SU-DHL-6 (cell line): ENCODE measurements at regions not wholly inside any gene's neighbourhood (a gene's known extent, or its start where the extent isn't known, plus 50 kb on each side); places are given as distances from the start of the nearest gene placed in this dataset.
"Not testable (repeated sequence)": the region's sequence is repeated elsewhere in the genome, so short reads cannot be mapped to it uniquely, and the experiment has no call there.

Source experiments
- H2AFZ ChIP-seq: fragments of 200-600 bp; sonication (generic); 2 replicates; pipeline ENCODE4 v1.6.1; 2014; ENCODE audit warnings: low read depth, mild to moderate bottlenecking, moderate library complexity, mixed read lengths, antibody characterized with exemption, low read length; ENCODE audit not compliant: severe bottlenecking
- H3F3A ChIP-seq: fragments of 200-600 bp; shearing (Covaris generic); 2 replicates; pipeline ENCODE4 v1.6.0; 2016; ENCODE audit warnings: antibody characterized with exemption, mild to moderate bottlenecking; ENCODE audit not compliant: insufficient read depth
- H3K27ac ChIP-seq: fragments of 200-600 bp; sonication (generic); 2 replicates; pipeline ENCODE4 v1.5.1; 2016; ENCODE audit warnings: low read depth, mild to moderate bottlenecking, low read length, moderate library complexity, mixed read lengths
- H3K27me3 ChIP-seq: fragments of 200-600 bp; sonication (generic), shearing (Covaris generic); 2 replicates; pipeline ENCODE4 v1.6.0; 2014; ENCODE audit warnings: mild to moderate bottlenecking, low read length
- H3K36me3 ChIP-seq: fragments of 200-600 bp; sonication (generic); 2 replicates; pipeline ENCODE4 v1.6.1; 2014; ENCODE audit warnings: mild to moderate bottlenecking, low read length, mixed read lengths
- H3K4me2 ChIP-seq: fragments of 300-600, 200-600 bp; shearing (Covaris generic), sonication (generic); 2 replicates; pipeline ENCODE4 v1.6.0; 2014; ENCODE audit warnings: low read length, low read depth, mild to moderate bottlenecking; ENCODE audit not compliant: poor library complexity, severe bottlenecking
- H3K4me3 ChIP-seq: fragments of 200-600 bp; sonication (generic); 2 replicates; pipeline ENCODE4 v1.5.1; 2014; ENCODE audit warnings: antibody characterized with exemption, low read length, mild to moderate bottlenecking, mixed read lengths; ENCODE audit not compliant: insufficient read depth, poor library complexity, severe bottlenecking
- H3K79me2 ChIP-seq: fragments of 200-600 bp; sonication (generic); 2 replicates; pipeline ENCODE4 v1.6.1; 2014; ENCODE audit warnings: mild to moderate bottlenecking, low read length, moderate library complexity; ENCODE audit not compliant: insufficient read depth
- H3K9ac ChIP-seq: fragments of 200-600 bp; sonication (generic); 2 replicates; pipeline ENCODE4 v1.7.0; 2014; ENCODE audit warnings: mild to moderate bottlenecking, low read length
- H3K9me2 ChIP-seq: fragments of 200-600 bp; sonication (generic); replicated peaks from 2 replicates; pipeline ENCODE4 v1.6.1; 2014; ENCODE audit warnings: low read length; ENCODE audit not compliant: insufficient read depth
- H3K9me3 ChIP-seq: fragments of 200-600 bp; sonication (generic); 2 replicates; pipeline ENCODE4 v1.6.1; 2014; ENCODE audit warnings: low read length, mixed read lengths; ENCODE audit not compliant: insufficient read depth
- H4K20me1 ChIP-seq: fragments of 200-600 bp; sonication (generic); 2 replicates; pipeline ENCODE4 v1.6.1; 2014; ENCODE audit warnings: low read depth, mild to moderate bottlenecking, antibody characterized with exemption, low read length, moderate library complexity, mixed read lengths
- EZH2phosphoT487 ChIP-seq: fragments of 200-600 bp; sonication (generic), shearing (Covaris generic); conservative IDR thresholded peaks from 2 replicates; pipeline ENCODE4 v1.6.1; 2018; ENCODE audit warnings: mild to moderate bottlenecking, antibody characterized with exemption, low read length, moderate library complexity, mixed read lengths
- TF ChIP-seq, protein P1 (sequence below): fragments of 200-600 bp; sonication (generic); IDR thresholded peaks from one replicate; pipeline ENCODE4 v1.5.1; 2017; ENCODE audit warnings: antibody characterized with exemption, mild to moderate bottlenecking, low read length, moderate library complexity; ENCODE audit not compliant: insufficient read depth, poor library complexity, severe bottlenecking

DNA sequence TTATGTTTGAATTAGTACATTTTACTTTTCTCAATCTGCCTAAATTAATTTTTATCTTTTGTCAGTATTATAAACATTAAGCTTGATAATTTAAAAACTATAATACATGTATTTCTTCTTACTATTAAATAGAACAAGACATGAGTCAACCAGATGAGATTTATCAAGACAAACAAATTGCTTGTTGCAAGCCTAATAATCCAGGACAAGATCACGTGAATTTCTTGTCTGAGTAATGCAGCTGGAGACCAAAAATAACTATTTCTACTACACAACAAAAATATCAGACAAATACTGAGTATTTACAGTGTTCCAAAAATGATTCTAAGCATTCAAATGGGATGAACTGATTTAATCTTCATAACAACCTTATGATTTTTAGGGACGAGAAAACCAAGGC is 339.1 kb upstream of the PRR16 start:
- H3K27me3 ChIP-seq: no peaks in the 10 kb centered on the region
- H3K9me3 ChIP-seq: no peaks in the 10 kb centered on the region
- H3K4me2 ChIP-seq: no peak overlapping the region
- H3K9ac ChIP-seq: no peak overlapping the region
- H3K4me3 ChIP-seq: no peak overlapping the region
- TF ChIP-seq, protein P1, sequence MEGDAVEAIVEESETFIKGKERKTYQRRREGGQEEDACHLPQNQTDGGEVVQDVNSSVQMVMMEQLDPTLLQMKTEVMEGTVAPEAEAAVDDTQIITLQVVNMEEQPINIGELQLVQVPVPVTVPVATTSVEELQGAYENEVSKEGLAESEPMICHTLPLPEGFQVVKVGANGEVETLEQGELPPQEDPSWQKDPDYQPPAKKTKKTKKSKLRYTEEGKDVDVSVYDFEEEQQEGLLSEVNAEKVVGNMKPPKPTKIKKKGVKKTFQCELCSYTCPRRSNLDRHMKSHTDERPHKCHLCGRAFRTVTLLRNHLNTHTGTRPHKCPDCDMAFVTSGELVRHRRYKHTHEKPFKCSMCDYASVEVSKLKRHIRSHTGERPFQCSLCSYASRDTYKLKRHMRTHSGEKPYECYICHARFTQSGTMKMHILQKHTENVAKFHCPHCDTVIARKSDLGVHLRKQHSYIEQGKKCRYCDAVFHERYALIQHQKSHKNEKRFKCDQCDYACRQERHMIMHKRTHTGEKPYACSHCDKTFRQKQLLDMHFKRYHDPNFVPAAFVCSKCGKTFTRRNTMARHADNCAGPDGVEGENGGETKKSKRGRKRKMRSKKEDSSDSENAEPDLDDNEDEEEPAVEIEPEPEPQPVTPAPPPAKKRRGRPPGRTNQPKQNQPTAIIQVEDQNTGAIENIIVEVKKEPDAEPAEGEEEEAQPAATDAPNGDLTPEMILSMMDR: no peak
- TF ChIP-seq EZH2phosphoT487: no peak
- H3K9me2 ChIP-seq: no peaks in the 10 kb centered on the region
- no peak overlapping the region for H3K27ac ChIP-seq
- no peaks in the 10 kb centered on the region for H3K36me3 ChIP-seq
- no peak overlapping the region for H2AFZ ChIP-seq
- H3K79me2 ChIP-seq: no peaks in the 10 kb centered on the region
- H3F3A ChIP-seq: no peaks in the 10 kb centered on the region
- H4K20me1 ChIP-seq: no peaks in the 10 kb centered on the region

DNA sequence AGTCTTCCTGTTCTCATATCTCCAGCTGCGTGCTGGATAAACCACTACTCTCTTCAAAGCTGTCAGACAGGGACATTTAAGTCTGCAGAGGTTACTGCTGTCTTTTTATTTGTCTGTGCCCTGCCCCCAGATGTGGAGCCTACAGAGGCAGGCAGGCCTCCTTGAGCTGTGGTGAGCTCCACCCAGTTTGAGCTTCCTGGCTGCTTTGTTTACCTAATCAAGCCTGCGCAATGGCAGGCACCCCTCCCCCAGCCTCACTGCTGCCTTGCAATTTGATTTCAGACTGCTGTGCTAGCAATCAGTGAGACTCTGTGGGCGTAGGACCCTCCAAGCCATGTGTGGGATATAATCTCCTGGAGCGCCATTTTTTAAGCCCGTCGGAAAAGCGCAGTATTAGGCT is 331.8 kb upstream of the PRR16 start:
- not testable (repeated sequence) for H3F3A ChIP-seq, H3K9me2 ChIP-seq, H3K9ac ChIP-seq, H3K79me2 ChIP-seq, H3K27me3 ChIP-seq, H3K4me3 ChIP-seq, H3K9me3 ChIP-seq, H3K27ac ChIP-seq, H3K36me3 ChIP-seq, H2AFZ ChIP-seq, H3K4me2 ChIP-seq, H4K20me1 ChIP-seq

DNA sequence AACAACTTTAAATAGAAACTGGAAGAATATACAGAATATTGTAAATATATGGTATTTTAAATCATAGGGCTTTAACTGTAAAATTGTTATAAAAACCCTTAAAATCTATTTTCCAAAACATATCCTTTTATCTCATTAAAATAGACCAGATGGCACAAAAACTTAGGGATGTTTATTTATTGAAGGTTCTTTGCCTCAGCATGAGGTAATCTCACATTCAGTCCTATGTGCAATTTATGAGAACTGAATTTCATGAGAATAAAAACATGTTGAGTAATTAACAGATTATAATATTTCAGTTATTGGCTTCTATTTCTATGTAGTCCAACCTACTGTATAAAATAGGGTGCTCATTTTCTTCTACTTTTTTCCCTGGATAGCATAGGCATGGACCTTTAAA is 329.2 kb upstream of the PRR16 start:
- TF ChIP-seq, protein P1: no peak
- no peak for TF ChIP-seq EZH2phosphoT487
- Histone ChIP-seq H3K79me2 (no peaks in the 10 kb centered on the region), H3F3A (no peaks in the 10 kb centered on the region), H2AFZ (no peak overlapping the region), H3K9ac (no peak overlapping the region), H3K4me2 (no peak overlapping the region), H3K4me3 (no peak overlapping the region), H3K9me2 (no peaks in the 10 kb centered on the region), H4K20me1 (no peaks in the 10 kb centered on the region), H3K9me3 (no peaks in the 10 kb centered on the region), H3K27ac (no peak overlapping the region), H3K27me3 (no peaks in the 10 kb centered on the region), H3K36me3 (no peaks in the 10 kb centered on the region)

DNA sequence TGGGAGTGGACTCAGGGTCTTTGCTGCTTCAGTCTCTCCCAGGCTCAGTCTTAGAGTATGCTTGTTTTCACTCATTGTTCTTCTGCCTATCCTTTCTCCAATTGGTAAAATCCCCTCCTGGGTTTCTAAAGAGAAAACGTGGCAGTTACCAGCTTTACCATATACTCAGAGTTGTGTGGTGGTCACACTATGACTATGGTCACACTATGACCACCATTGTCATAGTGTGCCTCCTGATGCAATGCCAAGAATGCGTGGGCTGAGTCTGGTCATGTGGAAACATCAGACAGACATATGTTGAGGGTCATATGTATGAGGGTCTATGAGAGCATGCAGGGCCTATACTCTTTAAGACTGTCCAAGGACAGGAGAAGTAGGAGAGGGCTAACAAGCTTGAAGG is 326.5 kb upstream of the PRR16 start:
- Histone ChIP-seq H3K4me3 (no peak overlapping the region), H3K9ac (no peak overlapping the region), H3K4me2 (no peak overlapping the region), H4K20me1 (no peaks in the 10 kb centered on the region), H3K9me2 (no peaks in the 10 kb centered on the region), H3F3A (no peaks in the 10 kb centered on the region), H3K27ac (no peak overlapping the region), H3K79me2 (no peaks in the 10 kb centered on the region), H3K36me3 (no peaks in the 10 kb centered on the region), H3K27me3 (no peaks in the 10 kb centered on the region), H2AFZ (no peak overlapping the region), H3K9me3 (no peaks in the 10 kb centered on the region)
- no peak for TF ChIP-seq EZH2phosphoT487
- TF ChIP-seq, protein P1: no peak
